CD4-positive, alpha-beta T cell treated with Interleukin-6 at 100 ng/mL for 8 hours (primary cell): ENCODE measurements at regions not wholly inside any gene's neighbourhood (a gene's known extent, or its start where the extent isn't known, plus 50 kb on each side); places are given as distances from the start of the nearest gene placed in this dataset.

Source experiments
- DNase-seq: peaks from one replicate; pipeline ENCODE4 v3.0.0-alpha.2; 2020; ENCODE audit warnings: mixed read lengths, low spot score

DNA sequence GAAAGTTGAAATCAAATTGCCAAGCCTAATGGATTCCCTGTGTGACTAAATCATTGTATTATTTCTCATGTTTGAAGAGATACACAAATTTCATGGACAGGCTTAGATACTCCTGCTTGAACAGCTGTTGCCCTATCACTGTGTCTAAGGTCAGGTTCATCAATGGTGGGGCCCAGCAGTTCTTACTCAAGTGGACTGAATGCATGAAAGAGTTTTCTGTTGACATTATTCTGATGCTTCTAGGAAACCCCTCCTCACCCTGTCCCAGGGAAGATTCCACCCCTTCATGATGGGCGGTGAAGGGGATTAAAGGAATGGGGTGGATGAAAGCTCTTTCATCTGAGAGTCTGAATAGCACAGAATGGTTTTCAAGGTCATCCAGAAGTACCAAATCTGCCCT is 148.8 kb downstream of the INO80D start:
- DNase-seq = no peak

DNA sequence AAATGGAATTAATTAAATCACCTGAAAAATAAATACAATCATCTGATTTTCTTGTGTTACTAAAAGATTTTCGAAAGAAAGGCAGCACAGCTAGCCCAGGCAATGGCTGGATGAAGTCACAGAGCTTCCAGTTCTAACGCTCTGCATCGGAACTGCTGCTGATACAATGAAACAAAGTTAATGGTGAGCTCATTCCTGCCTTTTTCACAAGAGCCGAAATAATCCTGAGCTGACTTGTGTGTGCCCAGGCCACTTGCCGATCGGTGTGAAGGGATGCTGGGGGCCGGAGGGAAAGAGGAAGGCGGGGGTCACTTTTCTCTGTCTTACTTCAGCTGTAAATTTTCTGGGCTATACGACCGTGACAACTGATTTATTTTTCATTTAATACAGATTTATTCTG is 149.5 kb downstream of the INO80D start:
- no peak for DNase-seq

DNA sequence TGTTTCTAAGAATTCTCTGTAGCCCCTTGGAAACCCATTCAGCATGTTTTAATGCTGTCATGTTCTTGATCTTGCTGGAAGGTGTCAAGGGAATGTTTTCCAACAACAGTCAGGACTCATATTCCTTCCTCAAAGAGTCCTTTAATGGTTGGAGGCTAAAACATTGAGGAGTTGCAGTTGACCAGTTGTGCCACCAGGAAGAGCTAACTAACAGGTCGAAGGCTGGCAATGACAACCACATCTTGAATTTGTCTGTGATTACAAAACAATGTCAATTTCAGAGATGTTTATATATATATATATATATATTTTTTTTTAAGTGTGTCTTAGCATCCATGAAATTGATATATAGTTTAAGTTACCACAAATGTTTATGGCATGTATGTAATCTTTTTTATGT is 151.5 kb downstream of the INO80D start:
- DNase-seq = no peak

DNA sequence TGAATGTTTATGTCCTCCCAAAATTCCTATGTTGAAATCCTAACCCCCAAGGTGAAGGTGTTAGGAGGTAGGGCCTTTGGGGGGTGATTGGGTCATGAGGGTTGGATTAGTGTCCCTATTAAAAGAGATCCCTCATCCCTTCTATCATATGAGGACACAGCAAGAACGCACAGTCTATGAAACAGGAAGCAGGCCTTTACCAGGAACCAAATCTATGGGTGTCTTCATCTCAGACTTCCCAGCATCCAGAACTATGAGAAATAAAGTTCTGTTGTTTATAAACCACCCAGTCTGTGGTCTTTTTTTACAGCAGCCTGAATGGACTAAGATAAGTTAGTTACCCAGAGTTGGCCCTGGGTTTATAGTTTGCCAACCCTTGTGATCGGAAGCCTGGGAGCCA is 153.1 kb downstream of the INO80D start:
- DNase-seq = no peak

DNA sequence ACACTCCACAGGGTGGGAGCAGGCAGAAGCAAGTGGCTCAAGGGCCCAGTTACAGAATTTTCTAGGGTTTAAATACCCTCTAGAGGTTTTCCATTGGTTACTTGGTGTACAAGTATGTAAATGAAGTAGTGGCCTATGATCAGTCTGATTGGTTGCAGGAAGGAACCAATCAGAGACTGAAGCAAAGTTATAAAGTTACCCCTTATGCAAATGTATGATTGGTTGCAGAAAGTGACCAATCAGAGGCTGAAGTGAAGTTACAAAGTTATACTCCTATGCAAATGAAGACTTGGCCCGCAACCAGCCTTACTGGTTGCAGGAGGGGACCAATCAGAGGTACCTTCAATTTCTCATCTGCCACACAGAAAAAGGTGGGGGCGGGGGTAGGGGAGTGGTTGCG is 154.6 kb downstream of the INO80D start:
- no peak for DNase-seq

DNA sequence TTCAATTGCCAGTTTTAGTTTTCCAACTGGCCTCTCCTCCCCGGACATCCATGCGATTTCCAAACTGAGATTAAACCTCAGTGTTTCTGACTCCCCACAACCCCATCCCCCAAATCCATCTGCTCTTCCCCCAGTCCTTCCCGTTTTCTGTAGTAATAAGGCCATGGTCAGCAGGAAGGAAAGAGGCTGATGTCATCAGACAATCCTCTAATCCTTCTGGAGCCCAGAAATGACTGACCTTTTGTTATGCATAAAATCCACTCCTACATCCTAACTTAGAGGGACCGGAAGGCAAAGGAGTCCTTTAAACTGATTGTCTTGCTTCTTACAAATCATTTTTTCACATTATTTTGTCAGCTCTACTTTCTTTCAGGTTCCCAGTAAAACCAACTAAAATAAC is 155.8 kb downstream of the INO80D start:
- no peak for DNase-seq

DNA sequence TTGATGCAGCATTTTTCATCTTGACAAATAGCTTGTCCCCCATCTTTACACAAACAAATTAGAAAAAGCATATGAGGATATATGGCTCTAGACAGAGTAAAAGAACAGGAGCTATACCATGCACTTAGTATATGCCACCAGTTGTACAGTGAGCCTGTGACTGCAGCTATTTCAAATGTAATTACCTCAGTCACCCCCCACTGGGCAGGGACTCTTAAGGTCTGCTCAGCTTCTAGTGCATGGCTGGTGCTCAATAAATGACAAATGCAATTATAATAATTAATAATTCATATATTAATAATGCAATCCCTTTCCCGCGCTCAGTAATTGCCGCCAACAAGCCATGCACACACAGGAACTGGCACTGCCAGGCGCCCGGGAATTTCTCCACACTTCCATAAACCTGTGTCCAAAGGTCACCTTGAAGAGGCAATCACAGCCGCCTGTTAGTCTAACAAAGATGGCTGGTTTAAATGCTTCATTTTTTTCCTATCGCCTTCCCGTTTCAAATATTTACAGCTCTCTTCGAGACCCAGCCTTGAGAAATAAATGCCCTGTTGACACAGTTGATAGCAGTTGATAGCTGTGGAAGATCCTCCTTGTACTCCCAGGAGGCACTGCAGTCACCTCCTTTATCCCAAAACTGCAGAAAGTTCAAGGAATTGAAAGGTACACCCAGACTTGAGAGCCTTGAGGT is 156.6 kb downstream of the INO80D start:
- DNase-seq = no peak

DNA sequence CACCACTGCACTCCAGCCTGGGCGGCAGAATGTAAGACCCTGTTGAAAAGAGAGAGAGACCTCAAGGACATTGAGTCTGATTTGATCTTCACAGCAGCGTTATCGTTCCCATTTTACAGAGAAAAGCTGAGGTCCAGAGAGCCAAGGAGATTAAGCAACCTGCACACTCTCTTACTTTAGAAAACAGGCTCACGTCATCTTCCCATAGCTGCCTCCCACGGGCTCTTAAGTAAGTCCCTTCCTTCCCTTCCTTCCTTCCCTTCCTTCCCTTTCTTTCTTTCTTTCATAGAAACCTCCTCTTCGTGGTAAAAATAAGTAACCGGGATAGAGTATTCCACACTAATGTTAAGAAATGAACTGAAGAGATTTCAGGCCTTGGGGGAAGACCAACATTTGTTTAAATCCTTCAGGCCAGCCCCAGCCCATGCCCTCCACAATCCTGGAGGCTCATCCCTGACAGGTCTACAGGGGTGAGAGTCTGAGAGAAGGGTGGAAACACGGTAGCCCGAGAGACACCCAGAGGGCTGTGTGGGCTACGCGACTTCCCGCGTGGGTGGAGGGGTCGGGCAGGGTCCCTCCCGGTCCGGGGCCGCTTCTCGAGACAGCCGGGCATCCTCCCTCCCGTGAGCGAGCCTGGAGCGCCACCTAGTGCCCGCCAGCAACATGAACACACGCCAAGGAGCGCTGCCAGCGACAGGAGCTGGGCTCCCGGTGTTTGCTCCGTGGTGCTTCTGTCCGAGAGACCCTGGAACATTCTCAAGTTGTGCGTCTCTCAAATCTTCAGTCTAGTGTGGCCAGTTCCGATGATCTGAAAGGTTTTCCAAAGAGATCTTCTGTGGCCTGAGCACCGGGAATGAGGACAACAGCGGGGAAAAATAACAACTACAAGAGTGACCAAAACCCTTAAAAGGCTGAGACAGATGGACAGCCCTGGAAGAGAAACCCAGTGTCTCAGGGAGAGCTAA is 160.3 kb downstream of the INO80D start:
- peak; percentile 53 for DNase-seq

DNA sequence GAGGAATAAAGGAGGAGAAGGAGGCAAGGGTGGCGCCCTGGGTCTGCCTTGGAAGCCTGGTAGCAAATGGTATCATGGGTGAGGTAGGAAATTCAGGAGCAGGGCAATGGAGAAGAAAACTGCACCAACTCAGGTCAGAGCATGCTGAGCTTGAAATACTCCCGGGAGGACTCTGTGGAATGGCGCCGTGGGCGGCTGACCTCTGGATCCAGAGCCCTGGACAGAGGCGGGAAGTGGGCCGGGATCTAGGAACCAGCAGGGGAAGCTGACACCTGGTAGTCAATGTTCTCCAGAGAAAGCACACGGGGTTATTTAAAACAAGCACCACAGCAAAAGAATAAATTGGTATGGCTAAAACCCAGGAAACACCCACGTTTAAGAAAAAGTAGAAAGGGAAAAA is 161.3 kb downstream of the INO80D start:
- DNase-seq = no peak

DNA sequence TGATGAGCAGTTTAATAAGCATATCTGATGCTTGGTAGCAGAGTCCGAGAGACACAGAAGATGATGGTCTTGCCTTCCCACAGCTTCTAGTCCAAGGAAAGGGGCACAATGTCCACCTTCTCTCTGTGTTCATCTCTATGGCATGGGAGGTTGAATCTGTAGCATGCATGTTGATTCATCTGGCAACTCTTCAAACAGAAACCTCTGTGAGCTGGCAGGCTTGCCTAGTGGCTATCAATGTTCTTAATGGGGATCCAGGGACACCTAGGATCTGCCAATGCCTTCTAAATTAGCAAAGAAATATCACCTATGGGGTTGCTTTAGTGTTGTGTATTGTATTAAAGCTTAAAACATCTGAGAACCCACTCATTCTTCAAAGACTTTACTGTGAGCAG is 170.8 kb downstream of the INO80D start:
- DNase-seq = no peak

DNA sequence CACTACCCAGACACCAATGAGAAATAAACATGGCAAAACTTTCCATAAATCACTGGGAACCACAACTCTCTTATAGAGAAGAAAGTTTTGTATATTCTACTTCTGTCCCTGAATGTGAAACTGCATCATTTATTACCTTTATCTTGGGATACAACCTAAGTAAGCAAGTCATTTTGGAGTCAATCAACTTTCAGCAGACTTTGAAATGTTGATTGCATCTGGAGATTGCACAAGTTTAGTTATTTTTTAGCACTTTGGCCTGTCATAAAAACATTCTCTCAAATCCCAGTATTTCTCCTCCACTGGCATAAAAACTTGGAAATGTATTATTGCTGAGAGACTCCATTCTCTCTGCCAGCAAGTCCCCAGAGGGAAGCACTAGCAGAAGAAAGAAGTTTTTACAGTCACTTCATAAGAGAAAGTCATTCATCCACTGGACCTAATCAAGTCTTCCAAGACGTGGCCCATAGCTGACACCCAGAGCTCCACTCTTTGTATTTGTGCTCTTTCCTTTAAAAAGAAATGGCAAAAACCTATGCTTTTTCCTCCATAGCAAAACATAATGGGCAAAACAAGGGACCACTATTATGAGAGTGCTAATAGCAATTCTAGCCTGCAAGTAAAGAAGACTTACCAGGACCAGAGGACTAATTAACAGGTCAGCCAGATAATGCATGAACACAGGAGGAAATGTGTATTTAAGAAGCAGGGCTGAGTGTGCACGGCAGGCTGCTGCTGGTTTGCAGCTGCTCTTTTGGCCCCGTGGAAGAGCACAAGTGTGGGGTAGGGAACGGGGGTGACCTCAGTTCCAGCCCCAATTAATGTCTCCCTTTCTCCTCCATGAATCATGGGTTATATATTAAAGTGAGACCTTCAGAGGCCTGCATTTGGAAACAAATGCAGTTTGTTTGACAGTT is 171.5 kb downstream of the INO80D start:
- DNase-seq = no peak

DNA sequence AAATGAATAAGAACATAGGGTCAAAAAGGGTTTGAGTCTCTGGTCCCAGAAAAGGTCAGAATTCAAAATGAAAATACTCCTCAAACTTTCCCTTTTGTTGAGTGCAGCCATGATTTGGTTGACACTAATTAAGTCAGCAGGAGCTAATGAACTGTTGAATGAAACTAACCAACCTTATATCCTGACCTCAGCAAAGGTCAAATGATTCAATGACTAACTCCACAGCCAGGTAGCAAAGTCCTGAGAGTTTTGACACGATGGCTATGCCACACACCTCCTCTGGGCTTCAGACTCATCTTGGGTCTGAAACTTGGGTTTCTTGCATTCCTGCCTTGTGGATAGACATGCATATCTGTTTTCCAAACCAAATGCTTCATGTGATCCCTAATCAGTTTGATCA is 172.3 kb downstream of the INO80D start:
- no peak for DNase-seq

DNA sequence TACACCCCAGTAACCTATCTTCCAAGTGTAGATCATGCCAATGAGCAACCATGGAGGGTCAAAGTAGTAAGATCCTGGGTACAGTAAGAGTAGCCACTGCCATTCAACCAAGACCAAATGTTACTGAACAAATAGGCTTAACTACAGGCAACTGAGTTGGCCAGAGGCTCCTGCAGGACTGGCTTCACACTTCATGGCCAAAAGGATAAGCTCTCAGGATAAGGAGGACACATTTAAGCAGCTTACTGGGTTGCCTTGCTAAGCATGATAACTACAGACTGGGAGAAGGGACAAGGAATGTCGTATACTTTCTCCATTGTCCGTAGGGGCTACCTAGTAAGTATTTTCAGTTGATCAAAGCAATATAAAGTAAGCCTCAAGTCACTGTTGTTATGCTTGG is 174.7 kb downstream of the INO80D start:
- no peak for DNase-seq

DNA sequence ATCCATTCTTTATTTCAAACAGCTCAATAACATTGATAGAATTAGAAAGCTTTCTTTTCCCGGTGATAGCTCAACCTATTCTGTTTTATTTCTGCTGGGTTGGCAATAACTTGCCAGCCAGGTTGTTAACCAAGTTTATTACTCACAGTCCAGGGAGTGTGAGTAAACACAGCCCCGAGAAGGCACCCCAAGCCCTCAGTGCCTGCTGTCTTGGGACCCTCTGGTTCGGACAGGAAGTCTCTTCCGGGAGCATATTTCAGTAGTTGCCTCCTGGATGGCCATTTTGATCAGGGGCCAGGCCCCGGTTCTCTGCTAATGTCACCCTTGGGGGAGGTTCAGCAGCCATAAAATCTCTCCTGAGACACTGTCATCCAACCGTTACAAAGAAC is 176.8 kb downstream of the INO80D start:
- DNase-seq = no peak

DNA sequence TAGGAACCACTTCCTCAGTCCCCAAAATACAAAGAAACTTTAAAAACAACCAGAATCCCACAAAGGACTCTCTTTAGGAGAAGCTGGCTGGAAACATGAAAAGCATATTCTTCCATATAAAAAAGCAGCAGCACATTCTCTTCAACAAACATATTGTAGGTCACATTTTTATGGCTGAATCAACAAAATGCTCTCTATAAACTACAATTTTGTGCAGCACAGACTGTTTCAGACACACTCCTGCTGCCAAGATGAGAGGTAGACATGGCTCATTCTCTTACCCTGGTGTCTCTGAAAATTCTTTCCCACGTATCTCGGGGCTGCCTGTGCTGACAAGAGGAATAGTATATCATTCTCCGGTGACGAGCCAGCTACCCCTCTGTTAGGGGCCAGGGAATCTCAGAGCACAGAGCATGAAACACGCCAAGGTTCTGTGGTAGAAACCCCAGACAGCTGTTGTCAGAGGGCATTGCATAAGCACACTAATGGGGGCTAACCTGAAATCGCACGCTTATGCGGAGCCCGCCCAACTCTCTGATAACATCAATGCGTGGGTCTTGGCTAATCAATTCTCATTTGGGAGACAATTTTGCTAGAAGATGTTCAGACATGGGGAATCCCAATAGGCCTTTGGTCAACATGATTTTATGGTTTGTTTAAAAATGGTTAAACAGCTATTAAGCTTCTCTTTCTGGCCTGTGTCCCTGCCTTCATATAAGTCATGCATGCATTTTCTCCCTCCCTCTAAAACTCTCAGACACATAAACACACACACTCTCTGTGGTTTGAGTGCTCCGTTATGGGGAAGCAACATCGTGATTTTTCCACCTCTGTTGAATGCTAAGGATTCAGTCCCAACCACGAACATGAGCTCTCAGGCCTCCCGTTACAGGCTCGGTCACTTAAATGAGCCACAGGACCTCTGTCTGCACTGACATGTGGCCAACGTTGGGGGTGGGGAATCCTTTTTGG is 177.5 kb downstream of the INO80D start:
- no peak for DNase-seq

DNA sequence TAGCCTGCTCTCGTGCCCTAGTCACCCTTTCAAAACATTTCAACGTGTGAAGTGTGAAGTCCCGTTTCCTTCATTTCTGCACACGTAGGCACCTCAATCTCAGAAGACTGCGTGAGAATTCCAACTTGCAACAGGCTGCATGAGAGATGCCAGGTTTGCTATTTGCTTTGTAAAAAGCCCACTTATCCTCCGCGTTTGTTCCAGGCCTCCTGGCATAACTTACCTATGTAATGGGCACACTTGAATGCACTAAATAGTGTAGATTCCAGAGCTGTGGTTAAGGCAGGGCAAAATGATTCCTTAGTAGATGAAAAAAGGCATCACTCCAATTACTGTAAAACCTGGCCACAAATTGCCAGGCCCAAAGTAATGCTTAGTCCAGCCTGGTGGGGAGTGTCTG is 179.6 kb downstream of the INO80D start:
- no peak for DNase-seq

DNA sequence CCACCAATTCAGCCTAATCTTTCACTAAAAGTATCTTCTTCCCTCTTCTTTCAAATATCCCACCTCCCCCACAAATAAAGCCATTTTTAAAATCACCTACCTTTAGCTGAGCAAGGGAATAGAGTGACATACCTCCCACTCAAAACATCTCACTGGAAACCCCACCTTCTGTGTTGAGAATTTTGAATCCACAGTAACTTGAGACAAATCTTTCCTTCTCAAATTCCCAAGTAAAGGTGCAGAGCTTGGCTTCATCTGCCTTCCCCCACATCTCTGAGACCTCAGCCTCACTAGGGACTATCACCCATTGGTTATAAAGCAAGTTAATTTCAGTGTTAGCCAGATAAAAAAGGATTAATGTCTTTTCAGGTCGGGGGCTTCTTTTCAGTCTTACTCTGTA is 180.4 kb downstream of the INO80D start:
- no peak for DNase-seq

DNA sequence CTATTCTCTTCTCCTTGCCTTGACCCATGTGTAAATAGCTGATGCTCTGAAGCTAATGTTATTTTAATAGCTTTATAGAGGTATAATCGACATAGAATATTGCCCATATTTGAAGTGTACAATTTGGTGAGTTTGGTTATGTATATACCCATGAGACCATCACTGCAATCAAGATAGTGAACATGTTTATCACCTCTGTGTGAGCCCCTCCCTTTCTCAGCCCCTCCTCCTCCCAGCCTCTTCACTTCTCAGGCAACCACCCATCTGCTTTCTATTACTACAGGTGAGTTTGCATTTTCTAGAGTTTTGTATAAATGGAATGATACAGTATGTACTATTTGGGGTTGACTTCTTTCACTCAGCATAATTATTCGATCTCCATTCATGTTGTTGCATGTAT is 181.1 kb downstream of the INO80D start:
- no peak for DNase-seq

DNA sequence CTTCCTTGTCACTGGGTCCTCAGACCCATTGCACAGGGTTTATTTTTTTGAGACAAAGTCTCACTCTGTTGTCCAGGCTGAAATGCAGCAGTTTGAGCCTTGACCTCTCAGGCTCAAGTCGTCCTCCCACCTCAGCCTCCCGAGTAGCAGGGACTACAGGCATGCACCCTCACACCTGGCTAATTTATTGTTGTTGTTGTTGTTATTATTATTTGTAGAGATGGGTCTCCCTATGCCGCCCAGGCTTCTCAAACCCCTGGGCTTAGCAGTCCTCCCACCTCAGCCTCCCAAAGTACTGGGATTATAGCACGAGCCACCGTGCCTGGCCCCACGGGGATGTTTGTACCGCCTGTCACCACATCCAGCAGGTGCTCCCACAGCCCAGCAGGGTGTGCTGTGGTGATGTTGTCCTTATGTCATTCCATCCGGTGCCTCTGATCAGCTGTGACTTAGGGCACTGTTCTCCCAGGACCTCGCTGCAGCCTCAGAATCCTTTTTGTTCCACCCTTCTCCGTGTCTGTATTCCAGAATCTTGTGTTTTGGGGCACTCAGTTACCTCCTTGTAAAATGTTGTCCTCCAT is 182.3 kb downstream of the INO80D start:
- no peak for DNase-seq

DNA sequence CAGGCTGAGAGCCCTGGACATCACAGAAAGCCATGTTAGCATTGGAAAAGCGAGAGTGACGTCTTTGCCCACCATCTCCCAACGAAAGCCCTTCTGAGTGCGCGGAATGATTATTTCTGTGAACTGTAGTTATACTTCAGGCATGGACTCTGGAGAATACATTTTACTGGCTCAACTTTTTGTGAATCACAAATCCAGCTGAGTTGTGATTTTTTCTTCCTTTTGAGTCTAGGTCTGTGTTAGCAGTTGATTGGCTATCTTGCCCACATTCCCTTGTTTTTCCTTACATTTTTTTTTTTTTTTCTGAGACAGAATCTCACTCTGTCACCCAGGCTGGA is 183.1 kb downstream of the INO80D start:
- no peak for DNase-seq
